ENCODE measurements at regions not wholly inside any gene's neighbourhood (a gene's known extent, or its start where the extent isn't known, plus 50 kb on each side); places are given as distances from the start of the nearest gene placed in this dataset.
"Not testable (repeated sequence)": the region's sequence is repeated elsewhere in the genome, so short reads cannot be mapped to it uniquely, and the experiment has no call there.

DNA sequence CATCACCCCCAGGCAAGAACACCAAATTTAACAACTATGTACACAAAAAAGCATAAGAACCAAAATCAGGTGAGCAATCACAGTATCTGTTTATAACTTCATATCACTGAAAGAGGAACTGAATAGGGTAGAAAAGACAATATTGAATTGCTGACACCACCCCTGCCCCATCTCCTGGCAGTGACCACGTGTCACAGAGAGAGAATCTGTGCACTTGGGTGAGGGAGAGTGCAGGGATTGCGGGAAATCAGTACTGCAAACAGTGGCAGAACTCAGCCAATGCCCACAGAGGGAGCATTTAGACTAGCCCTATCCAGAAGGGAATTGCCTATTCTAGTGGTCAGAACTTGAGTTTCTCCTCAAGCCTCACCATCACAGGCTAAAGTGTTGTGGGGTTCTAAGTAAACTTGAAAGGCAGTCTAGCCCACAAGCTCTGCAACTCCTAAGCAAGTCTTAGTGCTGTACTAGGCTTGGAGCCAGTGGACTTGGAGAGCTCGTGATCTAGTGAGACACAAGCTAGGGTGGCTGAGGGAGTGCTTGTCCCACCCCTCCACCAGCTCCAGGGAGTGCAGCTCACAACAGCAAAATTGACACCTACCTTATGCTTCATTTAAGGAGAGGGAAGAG lies 82.8 kb upstream of the PTH start:
- no peak for DNase-seq
- no peak for ATAC-seq (ENCODE audit: insufficient read depth, low FRiP score)
- H3K27me3 ChIP-seq (ENCODE audit: control insufficient read depth in 3 of 3, insufficient read depth in 3 of 3, low read length in 2 of 3), result no peaks in the 10 kb centered on the region
- H3K4me3 ChIP-seq, result no peak overlapping the region
- 65 to 68% methylated on average over 3 of the region's 3 CpGs for WGBS, 2 donors
- H3K27ac ChIP-seq (ENCODE audit: low read depth in 1 of 2, low read length in 1 of 2), result no peak overlapping the region
- TF ChIP-seq, protein P1, sequence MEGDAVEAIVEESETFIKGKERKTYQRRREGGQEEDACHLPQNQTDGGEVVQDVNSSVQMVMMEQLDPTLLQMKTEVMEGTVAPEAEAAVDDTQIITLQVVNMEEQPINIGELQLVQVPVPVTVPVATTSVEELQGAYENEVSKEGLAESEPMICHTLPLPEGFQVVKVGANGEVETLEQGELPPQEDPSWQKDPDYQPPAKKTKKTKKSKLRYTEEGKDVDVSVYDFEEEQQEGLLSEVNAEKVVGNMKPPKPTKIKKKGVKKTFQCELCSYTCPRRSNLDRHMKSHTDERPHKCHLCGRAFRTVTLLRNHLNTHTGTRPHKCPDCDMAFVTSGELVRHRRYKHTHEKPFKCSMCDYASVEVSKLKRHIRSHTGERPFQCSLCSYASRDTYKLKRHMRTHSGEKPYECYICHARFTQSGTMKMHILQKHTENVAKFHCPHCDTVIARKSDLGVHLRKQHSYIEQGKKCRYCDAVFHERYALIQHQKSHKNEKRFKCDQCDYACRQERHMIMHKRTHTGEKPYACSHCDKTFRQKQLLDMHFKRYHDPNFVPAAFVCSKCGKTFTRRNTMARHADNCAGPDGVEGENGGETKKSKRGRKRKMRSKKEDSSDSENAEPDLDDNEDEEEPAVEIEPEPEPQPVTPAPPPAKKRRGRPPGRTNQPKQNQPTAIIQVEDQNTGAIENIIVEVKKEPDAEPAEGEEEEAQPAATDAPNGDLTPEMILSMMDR (IDR thresholded peaks at IDR 0.05; ENCODE audit: control extremely low read depth, extremely low read depth), result no peak
- H3K4me1 ChIP-seq (ENCODE audit: control insufficient read depth in 5 of 5, insufficient read depth in 5 of 5, low read length in 5 of 5), result no peaks in the 10 kb centered on the region
- no peak overlapping the region for H3K9ac ChIP-seq (ENCODE audit: insufficient read depth in 1 of 2, low read length in 2 of 2)
- no peaks in the 10 kb centered on the region for H3K36me3 ChIP-seq (ENCODE audit: control insufficient read depth in 4 of 4, insufficient read depth in 4 of 4, low read length in 4 of 4)
- H3K9me3 ChIP-seq (ENCODE audit: control insufficient read depth in 4 of 4, insufficient read depth in 3 of 4, low read length in 3 of 4), result peaks cover 0 to 9% (median 3%) of the 10 kb centered on the region in 4 donors

DNA sequence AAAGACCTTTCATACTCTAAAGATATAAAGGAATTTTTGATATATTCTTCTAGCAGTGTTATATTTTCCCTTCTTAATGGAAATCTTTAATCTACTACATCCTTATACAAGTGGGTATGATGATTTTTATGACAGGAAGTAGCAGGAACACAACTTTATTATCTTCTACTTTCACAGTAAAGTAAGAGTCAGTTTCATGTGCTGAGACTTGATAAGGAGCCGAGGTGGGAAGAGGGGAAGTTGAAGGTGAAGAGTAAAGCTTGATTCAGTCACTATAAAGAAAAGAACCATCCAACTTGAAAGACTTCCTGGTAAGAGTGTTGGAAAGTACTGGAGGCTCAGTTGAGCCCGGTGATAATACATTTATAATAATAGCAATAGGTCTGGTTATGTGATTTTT lies 82.1 kb upstream of the PTH start:
- Histone ChIP-seq H3K36me3 (ENCODE audit: control insufficient read depth in 4 of 4, insufficient read depth in 4 of 4, low read length in 4 of 4) (no peaks in the 10 kb centered on the region), H3K4me1 (ENCODE audit: control insufficient read depth in 5 of 5, insufficient read depth in 5 of 5, low read length in 5 of 5) (no peaks in the 10 kb centered on the region), H3K27me3 (ENCODE audit: control insufficient read depth in 3 of 3, insufficient read depth in 3 of 3, low read length in 2 of 3) (no peaks in the 10 kb centered on the region), H3K9ac (ENCODE audit: insufficient read depth in 1 of 2, low read length in 2 of 2) (no peak overlapping the region), H3K4me3 (no peak overlapping the region), H3K9me3 (ENCODE audit: control insufficient read depth in 4 of 4, insufficient read depth in 3 of 4, low read length in 3 of 4) (peaks cover 0 to 9% (median 3%) of the 10 kb centered on the region in 4 donors), H3K27ac (ENCODE audit: low read depth in 1 of 2, low read length in 1 of 2) (no peak overlapping the region)
- TF ChIP-seq, protein P1 (IDR thresholded peaks at IDR 0.05; ENCODE audit: control extremely low read depth, extremely low read depth), result no peak
- no peak for DNase-seq
- ATAC-seq (ENCODE audit: insufficient read depth, low FRiP score), result no peak
- WGBS, 2 donors, result 42 to 48% methylated on average over 2 of the region's 2 CpGs

DNA sequence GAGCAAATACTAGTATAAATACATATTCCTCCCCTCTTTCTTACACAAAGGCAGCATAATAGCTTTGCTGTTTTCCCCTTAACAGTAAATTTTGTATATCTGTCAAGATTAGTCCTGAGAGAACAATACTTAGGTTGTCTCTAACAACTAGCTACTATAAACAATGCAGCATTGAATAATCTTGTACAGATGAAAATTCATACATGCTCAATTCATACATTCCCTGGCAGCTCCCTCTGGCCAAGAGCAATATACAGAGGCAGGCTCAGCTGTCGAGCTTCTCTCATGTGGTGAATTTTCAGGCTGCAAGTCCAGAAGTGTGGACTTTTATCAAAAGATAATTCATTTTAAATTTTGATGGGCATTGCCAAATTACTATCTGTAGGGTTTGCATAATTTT lies 81.2 kb upstream of the PTH start:
- DNase-seq (no peak), ATAC-seq (ENCODE audit: insufficient read depth, low FRiP score) (no peak)
- Histone ChIP-seq H3K9ac (ENCODE audit: insufficient read depth in 1 of 2, low read length in 2 of 2) (no peak overlapping the region), H3K27ac (ENCODE audit: low read depth in 1 of 2, low read length in 1 of 2) (no peak overlapping the region), H3K4me1 (ENCODE audit: control insufficient read depth in 5 of 5, insufficient read depth in 5 of 5, low read length in 5 of 5) (no peaks in the 10 kb centered on the region), H3K4me3 (no peak overlapping the region), H3K27me3 (ENCODE audit: control insufficient read depth in 3 of 3, insufficient read depth in 3 of 3, low read length in 2 of 3) (no peaks in the 10 kb centered on the region), H3K9me3 (ENCODE audit: control insufficient read depth in 4 of 4, insufficient read depth in 3 of 4, low read length in 3 of 4) (peaks cover 0 to 5% (median 1%) of the 10 kb centered on the region in 4 donors), H3K36me3 (ENCODE audit: control insufficient read depth in 4 of 4, insufficient read depth in 4 of 4, low read length in 4 of 4) (no peaks in the 10 kb centered on the region)
- whole genome bisulfite sequencing, 2 donors, result 64 to 68% methylated on average over 1 of the region's 1 CpG
- TF ChIP-seq, protein P1 (IDR thresholded peaks at IDR 0.05; ENCODE audit: control extremely low read depth, extremely low read depth), result no peak

DNA sequence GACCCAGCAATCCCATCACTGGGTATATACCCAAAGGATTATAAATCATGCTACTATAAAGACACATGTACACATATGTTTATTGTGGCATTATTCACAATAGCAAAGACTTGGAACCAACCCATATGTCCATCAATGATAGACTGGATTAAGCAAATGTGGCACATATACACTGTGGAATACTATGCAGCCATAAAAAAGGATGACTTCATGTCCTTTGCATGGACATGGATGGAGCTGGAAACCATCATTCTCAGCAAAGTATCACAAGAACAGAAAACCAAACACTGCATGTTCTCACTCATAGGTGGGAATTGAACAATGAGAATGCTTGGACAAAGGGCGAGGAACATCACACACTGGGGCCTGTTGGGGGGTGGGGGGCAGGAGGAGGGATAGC lies 79.6 kb upstream of the PTH start:
- DNase-seq; H3K27me3 ChIP-seq (ENCODE audit: control insufficient read depth in 3 of 3, insufficient read depth in 3 of 3, low read length in 2 of 3); H3K9ac ChIP-seq (ENCODE audit: insufficient read depth in 1 of 2, low read length in 2 of 2); H3K36me3 ChIP-seq (ENCODE audit: control insufficient read depth in 4 of 4, insufficient read depth in 4 of 4, low read length in 4 of 4); H3K4me3 ChIP-seq; ATAC-seq (ENCODE audit: insufficient read depth, low FRiP score); H3K27ac ChIP-seq (ENCODE audit: low read depth in 1 of 2, low read length in 1 of 2); H3K9me3 ChIP-seq (ENCODE audit: control insufficient read depth in 4 of 4, insufficient read depth in 3 of 4, low read length in 3 of 4); H3K4me1 ChIP-seq (ENCODE audit: control insufficient read depth in 5 of 5, insufficient read depth in 5 of 5, low read length in 5 of 5): not testable (repeated sequence)
- WGBS, 2 donors, result 86 to 92% methylated on average over 1 of the region's 1 CpG

Data from lung (tissue), 11 donors.